ENCODE measurements at regions not wholly inside any gene's neighbourhood (a gene's known extent, or its start where the extent isn't known, plus 50 kb on each side); places are given as distances from the start of the nearest gene placed in this dataset.

DNA sequence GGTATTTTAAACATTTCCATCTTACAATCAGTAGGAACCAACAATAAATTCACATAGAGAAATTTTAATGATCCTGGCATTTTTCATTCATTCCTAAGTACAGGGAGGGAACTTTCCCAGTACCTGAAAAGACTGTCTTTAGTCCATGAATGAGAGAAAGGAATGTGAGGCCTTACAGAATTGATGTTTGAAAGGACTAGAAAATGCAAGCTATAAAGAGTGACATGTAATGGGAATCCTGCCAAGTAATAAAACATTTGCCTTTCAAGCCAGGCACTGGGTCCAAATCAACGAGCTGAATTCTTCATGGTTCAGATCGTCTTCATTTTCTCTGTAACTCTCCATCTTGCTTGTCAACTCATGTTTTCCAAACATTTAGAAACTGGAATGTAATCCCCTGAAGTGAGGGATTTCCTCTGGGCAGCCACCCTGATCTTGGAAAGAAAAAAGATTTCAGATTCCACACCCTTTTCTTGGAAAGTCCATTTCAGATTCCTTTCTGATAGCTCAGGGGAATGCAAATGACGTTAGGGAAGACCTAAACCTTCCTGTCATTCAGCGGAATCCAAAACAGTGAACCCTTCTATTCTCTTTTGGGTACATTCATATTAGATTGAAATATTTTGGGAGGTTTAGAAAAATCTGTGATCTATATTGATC lies 315.8 kb downstream of the SH3GL2 start:
- no peak for DNase-seq

DNA sequence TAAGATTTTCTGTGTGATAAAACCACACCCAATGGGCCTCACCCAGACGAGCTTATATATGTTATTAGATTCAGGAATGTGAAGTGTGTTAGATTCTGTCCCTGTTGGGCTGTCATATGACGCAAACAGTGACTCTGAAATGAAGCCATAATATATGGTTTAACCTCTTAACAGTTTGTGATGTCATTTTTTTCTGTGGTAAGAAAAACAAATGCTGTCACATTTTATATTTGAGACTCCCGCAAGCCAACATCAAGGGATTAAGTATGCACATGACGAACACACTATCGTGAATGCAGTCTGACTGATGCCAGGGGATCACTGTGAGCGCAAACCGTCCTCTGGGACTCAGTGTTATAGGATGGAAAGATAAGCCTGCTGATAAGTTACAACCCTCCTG lies 321.7 kb downstream of the SH3GL2 start:
- DNase-seq: no peak

DNA sequence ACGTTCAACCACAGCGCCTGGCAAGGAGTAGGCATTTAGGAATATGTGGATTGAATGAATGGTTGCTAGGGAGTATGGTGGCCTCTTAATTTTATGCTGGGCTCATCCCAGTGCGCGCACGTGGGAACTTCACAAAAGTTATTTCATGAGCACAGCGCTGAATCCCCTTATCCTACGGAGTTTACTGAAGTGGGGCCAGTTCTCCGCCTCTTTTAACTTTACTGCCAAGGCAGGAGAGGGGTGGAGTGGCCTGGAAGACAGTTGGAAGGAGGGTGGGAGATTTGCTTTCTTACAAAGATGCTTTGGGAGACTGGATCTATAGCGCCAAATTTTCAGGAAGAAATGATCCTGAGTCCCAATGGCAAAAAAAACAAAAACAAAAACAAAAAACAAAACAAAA lies 326.5 kb downstream of the SH3GL2 start:
- no peak for DNase-seq

DNA sequence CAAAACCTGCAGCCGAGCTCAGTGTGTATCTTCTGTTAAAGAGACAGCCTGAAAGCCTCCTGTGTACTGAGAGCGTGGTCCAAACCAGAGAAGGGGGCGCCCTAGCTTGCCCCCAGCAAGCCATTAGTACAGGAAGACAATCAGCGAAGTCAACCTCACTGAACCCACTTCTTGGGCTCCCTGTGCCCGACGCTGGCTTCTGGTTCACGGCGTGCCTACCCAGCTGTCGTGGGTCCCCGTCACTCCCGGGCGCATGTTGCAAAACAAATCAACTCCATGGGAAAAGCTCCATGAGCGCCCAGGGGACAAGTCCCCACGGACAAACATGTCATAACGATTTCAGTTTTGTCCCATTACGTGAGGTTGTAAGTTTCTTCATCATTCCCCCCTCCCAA lies 326.9 kb downstream of the SH3GL2 start:
- DNase-seq: no peak

DNA sequence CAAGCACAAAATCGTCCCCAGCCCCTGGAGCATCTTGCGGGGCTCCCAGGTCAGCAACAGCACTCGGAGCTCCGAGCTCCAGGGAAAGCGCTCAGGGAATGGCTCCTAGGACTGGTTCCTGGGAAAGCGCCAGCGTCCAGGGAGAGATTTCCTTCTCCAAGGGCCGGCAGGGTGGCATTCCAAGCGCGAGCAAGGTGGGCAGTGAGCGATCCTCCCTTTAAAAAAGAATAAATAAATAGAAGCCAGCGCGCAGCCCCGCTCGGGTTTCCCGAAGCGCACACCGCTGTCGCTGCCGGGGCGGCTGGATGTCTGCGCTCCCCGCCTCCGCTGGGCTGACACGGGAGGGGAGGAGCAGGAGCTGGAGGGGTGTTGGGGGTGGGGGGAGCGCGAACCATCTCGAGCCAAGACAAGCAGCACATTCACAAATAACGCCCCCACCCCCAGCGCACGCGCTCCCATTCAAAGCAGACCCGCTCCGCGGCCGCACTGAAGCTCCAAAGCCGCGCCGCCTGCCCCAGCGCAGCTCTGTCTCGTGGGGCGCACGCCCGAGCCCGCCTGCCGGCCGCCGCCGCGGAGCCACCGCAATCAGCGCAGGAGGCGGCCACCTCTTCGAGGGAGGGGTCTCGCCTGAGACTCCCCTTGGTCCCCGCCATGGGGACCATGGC lies 327.4 kb downstream of the SH3GL2 start:
- no peak for DNase-seq

DNA sequence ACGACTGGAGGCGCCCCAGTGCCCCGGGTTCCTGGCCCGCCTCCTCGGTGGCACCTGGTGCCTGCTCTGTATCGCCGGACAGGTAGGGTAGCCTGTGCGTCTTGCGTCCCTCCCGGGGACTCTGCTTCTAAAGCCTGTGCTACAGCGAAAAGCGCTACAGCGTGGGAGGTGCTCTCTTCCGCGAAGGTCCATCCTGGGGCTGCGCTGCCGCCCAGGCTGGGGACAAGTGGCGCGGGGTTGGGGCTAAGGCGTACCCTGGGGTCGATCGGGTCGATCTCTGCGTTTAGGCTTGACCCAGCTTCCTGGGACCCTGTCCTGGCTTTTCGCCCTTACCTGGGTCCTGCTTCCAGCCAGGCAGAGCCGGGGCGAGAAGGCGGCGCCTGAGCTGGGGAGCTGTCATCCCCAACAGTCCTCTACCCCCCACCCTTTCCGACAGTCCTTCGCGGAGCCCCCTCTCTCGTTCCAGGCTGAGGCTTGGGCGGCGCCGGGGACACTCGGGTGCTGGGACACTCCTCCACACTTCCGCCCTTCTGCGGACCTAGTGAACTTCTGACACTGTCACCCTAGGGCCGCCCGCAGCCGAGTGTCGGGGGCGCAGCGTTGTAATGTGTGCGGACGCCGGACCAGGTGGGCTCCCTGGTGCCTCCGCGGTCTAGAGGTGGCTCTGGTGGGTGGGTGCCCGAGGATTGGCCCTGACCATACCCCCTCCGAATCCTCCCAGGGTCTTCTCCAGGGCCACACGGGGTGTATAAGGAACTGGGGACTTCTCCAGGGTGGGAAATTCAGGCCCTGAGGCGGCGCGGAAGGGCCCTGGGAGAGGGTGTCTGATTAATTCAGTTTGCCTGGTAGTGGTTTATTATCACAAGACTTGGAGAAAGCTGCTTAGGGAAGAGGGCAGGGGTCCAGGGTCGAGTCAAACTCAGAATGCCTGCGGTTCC lies 328.2 kb downstream of the SH3GL2 start:
- no peak for DNase-seq

DNA sequence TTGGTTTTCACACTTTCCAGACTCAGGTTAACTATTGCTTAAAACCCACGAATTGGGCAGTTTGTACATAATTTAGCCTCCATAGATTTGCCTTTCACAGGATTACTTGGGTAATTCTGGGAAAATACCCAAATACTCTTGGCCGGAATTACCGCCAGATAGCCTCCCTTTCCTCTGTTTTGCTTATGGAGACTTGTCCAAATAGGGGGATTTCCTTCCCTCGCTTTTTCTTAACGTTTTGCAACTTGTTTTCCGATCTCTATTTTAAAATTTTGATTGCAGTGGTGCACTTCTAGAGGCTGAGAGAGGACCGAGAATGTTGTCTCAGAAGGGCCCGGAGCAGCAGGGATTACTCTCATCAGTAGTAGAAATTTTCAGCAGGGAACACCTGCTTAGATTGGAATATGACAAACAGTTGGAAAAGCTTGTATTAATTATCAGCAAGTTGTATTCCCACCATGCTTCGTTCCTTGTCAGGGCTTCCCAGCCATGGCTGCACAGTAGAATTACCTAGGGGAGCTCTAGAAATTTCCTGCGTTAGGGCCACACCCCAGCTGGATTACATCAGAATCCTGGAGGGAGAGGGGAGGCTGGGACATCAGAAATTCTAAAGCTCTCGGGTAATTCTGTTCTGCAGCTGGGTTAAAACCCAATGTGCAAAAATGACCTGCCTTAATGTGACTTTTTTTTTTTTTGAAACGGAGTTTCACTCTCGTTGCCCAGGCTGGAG lies 329.1 kb downstream of the SH3GL2 start:
- DNase-seq: no peak

DNA sequence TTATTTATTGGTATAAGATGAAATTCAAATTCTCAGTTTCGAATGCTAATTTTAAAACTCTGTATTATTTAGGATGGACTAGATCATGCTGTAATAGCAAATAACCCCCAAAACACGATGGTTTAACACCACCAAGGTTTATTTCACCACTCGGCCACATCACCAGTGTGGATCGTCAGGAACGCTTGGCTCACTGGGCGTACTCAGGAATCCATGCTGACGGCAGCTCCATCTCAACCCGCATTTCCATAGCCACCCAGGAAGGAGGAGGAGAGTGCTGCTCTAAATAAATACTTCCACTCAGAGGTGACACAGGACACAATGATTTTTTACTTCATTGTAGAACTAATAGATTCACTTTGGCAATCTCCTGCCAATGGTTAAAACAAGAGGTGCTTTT lies 347.4 kb downstream of the SH3GL2 start:
- no peak for DNase-seq

DNA sequence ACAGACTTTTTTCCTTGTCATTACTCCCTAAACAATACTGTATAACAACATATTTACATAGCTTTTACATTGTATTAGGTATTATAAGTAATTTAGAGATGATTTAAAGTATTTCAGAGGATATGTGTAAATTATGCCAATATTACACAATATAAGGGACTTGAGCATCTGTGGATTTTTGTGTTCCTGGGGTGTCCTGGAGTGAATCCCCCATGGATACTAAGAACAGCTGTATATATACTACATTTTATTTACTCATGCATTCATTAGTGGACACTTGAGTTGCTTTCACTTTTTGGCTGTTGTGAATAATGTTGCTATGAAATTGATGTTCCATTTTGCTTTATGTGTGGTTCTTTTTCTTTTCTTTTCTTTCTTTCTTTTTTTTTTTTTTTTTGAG lies 348.8 kb downstream of the SH3GL2 start:
- DNase-seq: no peak

DNA sequence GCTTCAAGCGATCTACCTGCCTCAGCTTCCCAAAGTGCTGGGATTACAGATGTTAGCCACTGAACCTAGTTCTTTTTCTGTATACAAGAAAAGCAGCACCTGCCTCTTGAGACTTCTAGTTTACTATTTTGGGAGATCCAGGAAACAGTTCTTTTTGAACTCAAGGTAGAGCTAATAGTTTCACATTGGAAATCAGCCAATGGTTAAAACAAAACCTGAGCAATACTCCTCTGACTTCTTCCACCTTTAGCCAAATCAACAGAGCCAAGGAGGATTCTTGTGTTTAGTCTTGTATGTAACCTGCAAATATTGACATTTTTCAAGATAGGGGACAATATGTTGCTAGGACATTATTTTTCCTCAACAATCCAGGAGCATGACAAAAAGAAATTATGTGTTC lies 349.4 kb downstream of the SH3GL2 start:
- DNase-seq: no peak

DNA sequence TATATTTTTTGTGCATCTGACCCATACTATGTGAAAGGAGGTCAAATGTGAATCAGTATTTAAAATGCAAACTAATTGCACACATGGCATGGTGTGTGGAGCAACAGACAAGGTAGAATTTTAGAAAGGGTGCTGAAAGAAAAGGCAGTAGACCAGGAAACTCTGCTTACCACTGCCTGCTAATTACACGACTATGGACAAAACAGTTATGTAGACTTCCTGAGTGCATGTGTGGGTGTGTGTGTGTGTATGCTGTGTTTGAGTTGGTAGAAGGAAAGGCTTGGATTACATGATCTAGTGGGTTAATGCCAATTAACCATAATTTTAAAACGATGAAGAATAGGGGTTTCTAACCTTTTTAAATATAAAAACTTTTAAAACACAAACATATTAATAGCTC lies 349.9 kb downstream of the SH3GL2 start:
- DNase-seq: no peak

DNA sequence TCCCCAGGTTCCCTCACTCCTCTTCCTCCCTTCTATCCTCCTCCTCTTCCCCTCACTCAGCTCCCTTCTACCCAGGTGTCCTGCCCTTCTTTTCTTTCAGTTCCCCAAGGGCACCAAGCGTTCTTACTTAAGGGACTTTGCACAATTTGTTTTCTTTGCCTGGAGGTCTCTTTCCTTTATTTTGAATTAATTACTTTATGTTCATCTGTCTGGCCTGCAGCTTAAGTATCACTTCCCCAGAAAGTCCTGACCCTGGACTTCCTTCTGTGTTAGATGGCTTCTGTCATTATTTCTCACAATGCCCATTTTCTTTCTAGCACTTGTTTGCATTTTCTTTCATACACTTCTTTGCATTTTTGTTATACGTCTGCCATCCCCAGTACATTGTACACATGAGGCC lies 350.6 kb downstream of the SH3GL2 start:
- no peak for DNase-seq

DNA sequence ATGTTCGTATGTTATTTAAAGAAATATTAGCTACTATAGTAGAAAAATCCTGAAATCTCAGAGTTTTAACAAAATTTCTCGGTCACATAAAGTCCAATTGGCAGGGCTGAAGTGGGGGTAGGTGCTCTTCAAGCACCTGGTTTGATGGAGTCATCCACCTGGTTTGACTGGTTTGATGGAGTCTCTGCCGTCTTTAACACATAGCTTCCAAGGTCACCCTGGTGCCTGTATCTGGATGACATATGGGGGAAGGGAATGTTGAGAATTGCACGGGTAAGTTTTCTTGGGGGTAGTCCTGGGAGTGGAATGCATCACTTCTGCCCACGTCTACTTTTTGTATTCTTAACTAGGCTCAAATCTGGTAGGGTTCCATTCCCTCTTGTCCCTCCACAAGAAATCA lies 351.2 kb downstream of the SH3GL2 start:
- no peak for DNase-seq

DNA sequence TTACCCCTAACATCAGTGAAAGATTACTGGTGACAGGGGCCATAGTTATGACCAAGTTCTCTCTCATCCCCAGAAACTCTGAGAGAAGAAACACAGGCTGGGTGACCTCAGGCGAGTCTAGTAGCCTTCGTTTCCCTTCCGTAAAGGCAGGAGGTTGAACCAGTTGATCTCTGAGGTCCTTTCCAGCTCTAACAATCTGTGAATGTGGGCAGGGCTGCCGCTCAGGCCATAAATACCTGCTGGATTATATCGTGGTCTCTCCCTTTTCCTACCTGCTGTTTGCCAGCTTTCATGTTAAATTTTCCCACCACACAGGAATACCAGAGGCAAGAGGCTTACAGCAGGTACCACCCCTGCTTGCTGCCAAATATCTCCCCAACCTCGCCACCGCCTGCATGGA lies 357.5 kb downstream of the SH3GL2 start:
- DNase-seq: no peak

DNA sequence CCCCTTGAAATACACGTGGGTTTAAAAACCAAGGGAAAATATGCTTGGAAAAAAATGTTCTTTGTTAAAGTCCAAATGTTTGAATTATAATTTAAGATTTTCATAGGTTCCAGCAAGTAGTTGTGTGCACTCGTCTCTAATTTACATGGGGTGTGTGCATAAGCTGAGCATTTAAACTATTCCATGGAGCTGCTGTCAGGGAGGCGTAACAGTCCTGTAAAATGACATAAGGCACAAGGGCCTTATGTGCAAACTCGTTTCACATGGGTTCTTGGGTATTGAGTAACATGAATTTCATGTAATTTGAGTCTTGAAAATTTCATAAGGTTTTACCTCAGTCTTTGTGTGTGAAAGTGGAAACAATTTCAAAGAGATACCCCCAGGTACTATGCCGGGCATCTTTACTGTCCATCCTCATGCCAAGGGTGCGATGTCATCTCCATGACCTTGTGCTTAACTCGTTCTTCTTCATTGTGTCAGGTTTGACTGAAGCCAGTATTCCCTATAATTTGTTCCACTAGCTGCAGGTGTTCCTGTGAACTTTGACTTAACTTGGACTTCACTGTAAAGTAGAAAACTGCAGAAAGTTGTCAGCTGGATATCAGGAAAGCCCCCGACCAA lies 359.3 kb downstream of the SH3GL2 start:
- DNase-seq: no peak

DNA sequence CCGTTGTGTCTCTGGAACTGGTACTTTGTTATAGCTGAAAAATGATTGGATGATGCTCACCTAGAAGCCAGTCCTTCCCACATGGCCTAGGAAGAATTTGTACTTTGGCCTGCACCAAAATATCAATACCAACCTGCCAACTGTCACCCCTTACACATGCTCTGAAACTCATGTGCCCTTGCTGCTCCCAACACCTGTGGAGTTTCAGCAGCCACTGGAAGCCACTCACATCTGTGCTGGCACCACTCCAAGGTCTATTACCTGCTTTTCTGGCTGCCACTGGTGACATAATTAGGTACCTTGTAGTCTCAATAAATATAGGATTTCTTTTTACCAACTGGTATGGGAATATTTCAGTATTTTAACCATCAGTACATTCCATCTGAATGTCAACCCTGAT lies 363.6 kb downstream of the SH3GL2 start:
- DNase-seq: no peak

DNA sequence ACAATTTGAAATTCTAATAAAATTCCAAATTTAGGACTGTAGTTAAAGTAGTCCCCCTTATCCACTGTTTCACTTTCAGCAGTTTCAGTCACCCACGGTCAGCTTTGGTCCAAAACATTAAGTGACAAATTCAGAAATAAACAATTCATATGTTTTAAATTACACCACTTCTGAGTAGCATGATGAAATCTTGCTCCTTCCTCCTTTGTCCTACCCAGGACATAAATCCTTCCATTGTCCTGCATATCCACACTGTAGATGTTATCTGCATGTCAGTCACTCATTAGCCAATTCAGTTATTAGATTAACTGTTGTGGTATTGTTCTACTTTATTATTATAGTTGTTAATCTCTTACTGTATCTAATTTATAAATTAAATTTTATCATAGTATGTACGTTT lies 376.5 kb downstream of the SH3GL2 start:
- DNase-seq: no peak

DNA sequence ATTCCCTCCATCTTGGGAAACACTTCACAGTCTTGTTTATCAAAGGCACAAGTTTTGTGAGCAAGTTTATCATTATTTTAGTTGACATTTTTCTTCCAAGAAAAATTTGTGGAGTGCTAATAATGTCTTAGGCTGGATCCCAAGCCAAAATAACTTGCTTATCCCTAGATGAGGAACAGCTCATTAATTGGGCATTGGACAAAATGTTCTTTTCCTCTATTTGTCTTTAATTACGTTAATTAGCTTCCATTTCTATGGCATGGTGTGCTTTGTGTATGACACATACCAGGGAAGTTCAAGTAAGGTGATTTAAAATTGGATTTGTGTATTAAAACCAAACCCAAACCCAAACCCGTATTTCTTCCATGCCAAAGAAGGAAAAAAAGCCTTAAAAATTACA lies 379.5 kb downstream of the SH3GL2 start:
- no peak for DNase-seq

DNA sequence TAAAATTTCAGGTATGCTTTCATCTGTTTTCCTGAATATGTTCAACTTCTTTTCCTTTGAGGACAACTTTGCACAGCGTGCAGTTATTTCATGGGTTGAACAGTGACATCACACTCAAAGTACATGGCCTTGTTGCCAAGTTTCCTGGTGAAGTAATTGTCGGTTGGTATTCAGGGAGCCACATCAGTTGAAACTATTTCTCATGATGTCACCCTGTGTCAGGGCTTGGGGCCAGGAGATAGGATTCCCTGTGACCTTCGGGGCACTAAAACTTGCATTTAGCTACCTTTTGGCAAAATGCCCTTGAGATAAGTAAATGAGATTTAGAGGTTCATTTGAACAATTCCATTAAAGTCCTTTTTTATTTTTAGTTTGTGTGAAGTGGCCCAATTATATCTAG lies 383.9 kb downstream of the SH3GL2 start:
- DNase-seq: no peak

DNA sequence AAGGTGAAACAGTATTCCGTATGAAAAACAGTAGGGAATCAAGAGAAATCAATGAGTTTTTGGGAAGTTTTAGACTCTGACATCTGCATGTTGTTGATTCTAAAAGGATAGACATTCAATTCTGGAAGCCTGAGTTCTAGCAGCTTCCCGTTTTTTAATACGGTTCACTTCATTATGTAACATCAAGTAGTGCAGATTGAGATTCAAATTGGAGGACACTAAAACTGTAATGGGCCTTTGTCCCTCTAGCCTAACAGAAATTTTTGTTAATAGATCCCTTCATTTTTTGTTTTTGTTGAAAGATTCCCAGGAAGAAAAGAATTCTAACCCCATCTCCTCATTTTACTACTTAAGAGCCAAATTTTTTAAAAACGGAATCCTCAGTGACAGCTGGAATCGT lies 384.6 kb downstream of the SH3GL2 start:
- DNase-seq: no peak

DNA sequence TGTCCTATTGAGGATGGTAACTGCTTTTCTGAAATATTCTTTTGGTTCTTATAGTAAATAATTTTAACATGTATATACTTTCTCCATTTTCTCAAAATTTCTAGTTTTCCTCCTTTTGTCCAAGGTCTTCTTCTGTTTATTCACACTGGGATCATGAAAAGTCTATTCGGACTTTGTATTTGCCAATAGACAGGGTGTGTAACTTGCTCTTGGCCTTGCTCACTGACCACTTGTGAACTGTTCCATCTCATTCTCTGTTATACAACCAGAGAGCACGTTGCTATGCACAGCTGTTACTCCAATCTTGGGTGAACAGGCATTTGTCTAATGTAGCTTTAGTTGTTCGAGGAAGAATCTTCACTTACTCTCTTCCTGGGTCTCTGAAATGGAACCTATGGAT lies 388.9 kb downstream of the SH3GL2 start:
- DNase-seq: no peak

DNA sequence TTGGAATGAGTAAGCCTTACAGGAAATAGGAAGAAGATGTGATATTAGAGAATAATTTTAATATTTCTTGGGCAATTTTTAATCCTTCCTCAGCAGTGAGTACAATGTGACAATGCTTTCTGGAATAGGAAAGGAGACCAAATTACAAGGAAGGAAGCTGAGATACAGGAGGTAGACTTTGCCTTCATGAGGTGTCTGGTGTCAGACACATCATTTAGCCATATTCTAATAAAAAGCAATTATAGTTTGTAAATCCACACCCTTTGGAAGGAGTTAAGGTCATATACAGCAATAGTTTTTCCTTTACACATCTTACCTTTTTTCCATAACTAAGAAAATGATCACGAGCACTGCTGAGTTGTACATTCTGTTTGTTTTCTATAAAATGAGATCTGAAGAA lies 390.4 kb downstream of the SH3GL2 start:
- no peak for DNase-seq

DNA sequence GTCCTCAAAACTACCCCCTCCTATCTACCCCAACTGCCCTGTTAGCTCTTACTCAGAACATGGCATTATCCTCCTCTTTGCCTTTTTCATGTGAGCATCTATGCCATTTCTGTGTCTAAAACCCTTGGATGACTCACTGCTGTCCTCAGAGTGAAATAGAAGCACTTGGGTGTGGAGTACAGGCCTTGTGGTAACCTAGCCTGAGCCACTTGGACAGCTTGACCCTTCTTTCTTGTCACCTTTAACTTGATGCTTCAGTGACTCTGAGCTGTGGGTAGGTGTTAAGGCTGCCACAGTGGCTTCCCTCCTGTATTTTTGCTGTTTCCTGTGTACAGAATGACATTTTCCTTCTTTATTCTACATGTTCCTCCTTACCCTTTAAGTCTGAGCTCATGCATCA lies 391.4 kb downstream of the SH3GL2 start:
- no peak for DNase-seq
